ENCODE measurements at regions not wholly inside any gene's neighbourhood (a gene's known extent, or its start where the extent isn't known, plus 50 kb on each side); places are given as distances from the start of the nearest gene placed in this dataset.
A peak's percentile ranks its signal among the peaks of the same experiment; 100 is the strongest.

- no peak for DNase-seq (ENCODE audit: low spot score)
Measured at GRCh38 chr5:171521219-171521633, 101.8 kb downstream of the FGF18 start.

More at GRCh38 chr5:171521219-171521633, 101.8 kb downstream of the FGF18 start:
- Mint-ChIP-seq H3K4me3 (no peak overlapping the region), H3K27ac (peak overlapping the region; percentile 56; the same call in 1 of the 2 replicates), H3K27me3 (ENCODE audit: low read depth) (peaks cover 25% of the 10 kb centered on the region), H3K4me1 (peaks cover 67% of the 10 kb centered on the region), H3K36me3 (no peaks in the 10 kb centered on the region), H3K9me3 (no peaks in the 10 kb centered on the region)
- POLR2A ChIA-PET: interaction anchor here (1.5 kb wide), 1 partner anchor 15 kb away, joined by 4 read pairs; no protein-coding TSS in a partner anchor
- CTCF ChIA-PET: interaction anchor here (0.6 to 2.4 kb wide), 9 partner anchors 17 to 538 kb away, joined by 3 to 14 read pairs (median 3); partner anchors contain the start of gene FGF18
- peak; percentile 12 for ATAC-seq
- TF ChIP-seq ZNF281 (CRISPR knock-in tag; IDR thresholded peaks at IDR 0.05) (no peak), SP1 (CRISPR knock-in tag; conservative IDR thresholded peaks at IDR 0.05) (no peak), JUN (CRISPR knock-in tag; IDR thresholded peaks at IDR 0.05) (no peak), ERG (CRISPR knock-in tag; IDR thresholded peaks at IDR 0.05) (no peak), CREB1 (CRISPR knock-in tag; IDR thresholded peaks at IDR 0.05) (no peak), IRF2 (CRISPR knock-in tag; IDR thresholded peaks at IDR 0.05; ENCODE audit: borderline replicate concordance, low read depth) (no peak), ZNF423 (CRISPR knock-in tag; IDR thresholded peaks at IDR 0.05) (no peak), FOXP1 (CRISPR knock-in tag; IDR thresholded peaks at IDR 0.05; ENCODE audit: borderline replicate concordance) (no peak), ZNF532 (CRISPR knock-in tag; IDR thresholded peaks at IDR 0.05; ENCODE audit: borderline replicate concordance) (no peak), KAT7 (CRISPR knock-in tag; IDR thresholded peaks at IDR 0.05; ENCODE audit: borderline replicate concordance) (no peak), PREB (CRISPR knock-in tag; IDR thresholded peaks at IDR 0.05; ENCODE audit: borderline replicate concordance) (no peak), ATF1 (CRISPR knock-in tag; IDR thresholded peaks at IDR 0.05) (no peak), ETV6 (CRISPR knock-in tag; IDR thresholded peaks at IDR 0.05) (no peak), CREM (CRISPR knock-in tag; IDR thresholded peaks at IDR 0.05) (no peak), ZNF396 (CRISPR knock-in tag; IDR thresholded peaks at IDR 0.05; ENCODE audit: borderline replicate concordance) (no peak), ZNF232 (CRISPR knock-in tag; IDR thresholded peaks at IDR 0.05) (no peak), ESRRA (CRISPR knock-in tag; IDR thresholded peaks at IDR 0.05; ENCODE audit: borderline replicate concordance) (no peak), ZNF317 (CRISPR knock-in tag; IDR thresholded peaks at IDR 0.05; ENCODE audit: borderline replicate concordance, low read depth) (no peak)

Data from WTC11 (cell line).